Mesenteric fat pad (tissue), 1 donor: ENCODE measurements at regions not wholly inside any gene's neighbourhood (a gene's known extent, or its start where the extent isn't known, plus 50 kb on each side); places are given as distances from the start of the nearest gene placed in this dataset.

Experiments used
- DNase-seq: peaks from one replicate; pipeline ENCODE4 v3.0.0-alpha.2; 2020; ENCODE audit warnings: low spot score
- donor health status: DM: yes; HTN: yes; CAD: no.

- DNase-seq = no peak
These were observed 176.6 kb upstream of the NRXN1 start for GRCh38 chr2:51208521-51208920.

- no peak for DNase-seq
These were observed 169.4 kb upstream of the NRXN1 start for GRCh38 chr2:51201295-51201694.

GRCh38 chr2:51194656-51195055 lies 162.7 kb upstream of the NRXN1 start:
- no peak for DNase-seq

DNA sequence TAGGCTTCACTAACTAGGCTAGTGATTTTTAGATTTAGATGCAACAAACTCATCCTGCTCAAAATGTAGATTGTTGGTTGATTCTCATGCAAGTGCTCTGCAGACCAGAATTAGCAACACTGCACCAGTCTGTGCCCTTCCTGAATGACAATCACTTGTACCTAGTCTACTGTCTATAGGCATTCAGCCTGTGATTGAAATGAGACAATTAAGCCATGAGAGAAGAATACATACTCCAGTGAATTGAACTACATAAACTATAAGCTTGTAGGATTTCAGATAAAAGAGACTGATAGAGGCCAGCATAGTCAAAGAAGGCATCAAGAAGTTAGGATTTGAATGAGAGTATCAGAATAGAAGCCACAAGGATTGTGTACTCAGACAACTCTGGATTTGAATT lies 138.3 kb upstream of the NRXN1 start:
- no peak for DNase-seq

DNA sequence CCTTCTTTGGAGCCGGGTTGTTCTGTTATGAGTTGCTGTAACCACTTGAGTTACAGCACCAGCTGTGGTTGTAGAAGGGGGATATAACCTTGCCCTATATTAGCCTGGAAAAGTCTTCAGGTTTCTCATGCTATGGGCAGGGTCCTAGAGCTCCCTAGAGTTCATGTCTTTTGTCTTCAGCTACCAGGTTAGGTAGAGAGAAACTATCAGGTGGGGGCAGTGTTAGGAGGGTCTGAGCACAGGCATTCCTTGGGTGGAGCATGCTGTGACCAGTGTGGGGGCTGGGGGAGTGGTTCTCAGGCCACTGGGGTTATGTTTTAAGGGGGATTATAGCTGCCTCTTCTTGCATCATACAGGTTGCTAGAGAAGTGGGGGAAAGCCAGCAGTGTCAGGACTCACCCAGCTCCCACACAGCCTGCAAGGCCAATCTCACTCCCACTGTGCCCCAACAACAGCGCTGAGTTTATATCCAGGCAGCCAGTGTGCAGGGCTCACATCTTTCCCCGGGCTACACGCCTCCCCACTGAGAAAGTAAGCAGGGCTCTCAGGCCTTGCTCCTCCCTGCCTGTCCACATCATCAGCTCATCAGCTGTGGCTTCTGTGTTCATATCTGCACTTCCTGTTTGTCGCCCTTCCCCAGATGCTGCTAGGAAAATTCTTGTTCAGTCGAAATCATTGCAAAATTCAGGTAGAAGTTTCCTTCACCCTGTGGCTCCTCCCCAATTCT lies 133.8 kb upstream of the NRXN1 start:
- no peak for DNase-seq

GRCh38 chr2:51158251-51158650 lies 126.3 kb upstream of the NRXN1 start:
- DNase-seq = no peak

GRCh38 chr2:51153236-51153635 lies 121.3 kb upstream of the NRXN1 start:
- no peak for DNase-seq

- DNase-seq = no peak
These were observed 119.7 kb upstream of the NRXN1 start for GRCh38 chr2:51151490-51152140.

- DNase-seq = no peak
These were observed 117.8 kb upstream of the NRXN1 start for GRCh38 chr2:51149725-51150124.

DNA sequence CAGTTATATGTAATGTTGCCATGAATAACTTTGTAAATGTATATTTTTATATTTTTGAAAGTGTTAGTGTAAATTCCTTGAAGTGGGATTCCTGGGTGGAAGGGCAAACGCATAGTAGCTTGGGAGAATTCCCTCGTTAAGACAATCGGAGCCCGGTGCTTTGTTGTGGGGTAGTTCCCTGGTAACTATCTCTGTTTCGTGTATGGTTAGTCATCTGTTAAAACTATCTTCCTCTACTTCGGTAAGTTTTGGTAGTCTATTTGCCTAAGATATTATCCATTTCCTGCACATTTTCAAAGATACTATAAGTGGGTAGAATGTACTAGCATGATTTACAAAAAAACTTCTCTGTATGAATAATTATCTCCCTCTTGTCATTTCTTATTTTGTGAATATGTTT lies 113.8 kb upstream of the NRXN1 start:
- DNase-seq = no peak

DNA sequence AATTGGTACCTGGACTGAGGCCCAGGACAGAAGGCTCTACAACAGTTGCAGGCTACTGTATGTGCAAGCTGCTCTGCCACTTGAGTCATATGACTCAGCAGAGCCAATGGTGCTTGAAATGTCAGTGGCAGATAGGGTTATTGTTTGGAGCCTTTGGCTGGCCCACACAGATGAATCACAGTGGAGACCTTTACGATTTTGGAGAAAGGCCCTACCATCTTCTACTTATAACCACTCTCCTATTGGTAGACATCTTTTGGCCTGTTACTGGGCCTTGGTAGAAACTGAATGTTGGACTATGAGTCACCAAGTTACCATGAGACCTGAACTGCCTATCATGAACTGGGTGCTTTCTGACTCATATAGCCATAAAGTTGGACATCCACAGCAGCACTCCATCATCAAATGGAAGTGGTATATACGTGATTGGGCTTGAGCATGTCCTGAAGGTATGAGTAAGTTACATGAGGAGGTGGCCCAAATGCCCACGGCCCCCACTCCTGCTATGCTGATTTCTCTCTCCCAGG lies 88.9 kb upstream of the NRXN1 start:
- no peak for DNase-seq

GRCh38 chr2:51111532-51111931 lies 79.6 kb upstream of the NRXN1 start:
- no peak for DNase-seq

DNA sequence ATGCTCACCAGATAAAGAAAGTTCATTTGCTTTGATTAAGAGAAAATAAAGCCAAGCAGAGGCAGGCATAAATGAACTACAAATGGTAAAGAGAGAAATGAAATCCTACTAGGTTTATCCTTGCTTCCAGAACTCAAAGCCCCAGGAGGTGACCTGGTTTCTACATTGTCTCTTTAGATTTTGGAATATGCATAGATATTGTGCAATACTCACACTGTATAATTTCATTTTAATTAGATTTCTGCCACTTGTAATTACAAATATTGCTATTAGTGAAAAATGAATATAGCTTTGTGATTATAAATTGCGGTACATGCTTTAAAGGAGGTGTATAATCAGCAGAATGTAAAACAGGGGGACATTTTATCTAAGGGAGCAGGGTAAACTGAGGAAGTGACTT lies 76.9 kb upstream of the NRXN1 start:
- no peak for DNase-seq

GRCh38 chr2:51107841-51108240 lies 75.9 kb upstream of the NRXN1 start:
- DNase-seq = no peak

- no peak for DNase-seq
These were observed 73.9 kb upstream of the NRXN1 start for GRCh38 chr2:51105811-51106210.

DNA sequence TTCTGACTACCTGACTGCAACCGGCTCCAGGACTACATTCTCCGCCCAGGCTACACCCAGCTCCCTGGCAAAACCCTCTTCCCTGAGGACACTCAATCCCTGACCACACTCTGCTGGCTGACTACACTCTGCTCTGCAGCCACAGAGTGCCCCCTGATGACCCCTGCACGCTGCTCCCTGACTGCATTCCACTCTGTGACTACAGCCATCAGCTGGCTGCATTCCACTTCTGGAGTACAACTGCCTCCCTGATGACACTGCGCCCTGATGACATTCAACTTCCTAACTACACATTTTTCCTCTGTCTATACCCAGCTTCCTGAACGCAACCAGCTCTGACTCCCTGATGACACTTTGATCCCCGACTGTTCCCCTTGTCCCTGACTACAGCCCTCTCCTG lies 71.3 kb upstream of the NRXN1 start:
- no peak for DNase-seq

GRCh38 chr2:51093016-51093415 lies 61.1 kb upstream of the NRXN1 start:
- DNase-seq = no peak

DNA sequence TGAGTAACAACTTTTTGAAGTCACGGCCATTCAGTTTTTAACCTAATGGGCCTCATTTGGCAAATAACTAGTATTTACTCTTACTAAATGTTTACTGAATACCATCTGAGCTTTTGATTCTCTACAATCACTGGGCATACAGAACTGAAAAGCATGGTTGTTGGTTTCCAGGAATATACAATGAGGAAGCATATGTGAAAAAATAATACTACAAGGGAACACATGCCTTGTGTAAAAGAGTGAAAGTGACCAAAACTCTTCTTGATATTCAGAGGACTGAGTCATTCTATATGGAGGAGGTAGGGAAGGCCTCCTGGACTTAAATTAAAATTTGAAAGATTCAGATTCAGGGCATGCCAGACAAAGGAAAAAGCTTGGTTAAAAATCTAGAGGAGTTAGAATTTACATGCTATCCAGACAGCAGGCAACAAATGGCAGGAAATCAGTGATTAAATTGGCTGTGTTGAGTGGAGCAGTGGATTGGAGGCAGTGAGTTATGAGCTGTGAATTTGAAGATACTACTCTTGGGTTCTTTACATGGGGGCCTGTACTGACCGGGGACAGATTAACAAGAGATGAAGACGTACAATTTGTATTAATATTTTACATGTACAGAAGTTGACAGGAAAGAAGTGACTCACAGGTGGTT lies 53.6 kb upstream of the NRXN1 start:
- DNase-seq = no peak

GRCh38 chr2:51084750-51085149 lies 52.8 kb upstream of the NRXN1 start:
- no peak for DNase-seq
